ENCODE measurements at regions not wholly inside any gene's neighbourhood (a gene's known extent, or its start where the extent isn't known, plus 50 kb on each side); places are given as distances from the start of the nearest gene placed in this dataset.

DNA sequence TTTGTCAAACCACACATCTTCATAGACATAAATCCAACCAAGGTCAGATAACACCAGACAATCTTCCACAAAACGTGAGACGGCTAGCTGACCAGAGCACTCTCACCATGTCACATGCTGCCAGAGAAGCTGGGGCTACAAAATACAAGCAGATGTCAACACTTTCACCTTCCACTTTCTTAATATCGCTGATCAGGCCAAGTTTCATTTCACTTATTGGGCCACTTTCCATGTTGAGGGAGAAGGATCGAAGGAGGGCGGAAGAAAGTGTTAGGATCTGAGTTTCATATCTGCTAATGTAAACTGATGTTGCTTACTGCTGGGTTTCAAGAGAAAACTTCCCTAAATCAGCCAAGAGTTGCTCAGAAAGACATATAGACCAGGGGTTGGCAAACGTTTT lies 177.0 kb upstream of the PRDM1 start:
- no peak for DNase-seq (ENCODE audit: low read depth in 1 of 2, low spot score in 1 of 2)

DNA sequence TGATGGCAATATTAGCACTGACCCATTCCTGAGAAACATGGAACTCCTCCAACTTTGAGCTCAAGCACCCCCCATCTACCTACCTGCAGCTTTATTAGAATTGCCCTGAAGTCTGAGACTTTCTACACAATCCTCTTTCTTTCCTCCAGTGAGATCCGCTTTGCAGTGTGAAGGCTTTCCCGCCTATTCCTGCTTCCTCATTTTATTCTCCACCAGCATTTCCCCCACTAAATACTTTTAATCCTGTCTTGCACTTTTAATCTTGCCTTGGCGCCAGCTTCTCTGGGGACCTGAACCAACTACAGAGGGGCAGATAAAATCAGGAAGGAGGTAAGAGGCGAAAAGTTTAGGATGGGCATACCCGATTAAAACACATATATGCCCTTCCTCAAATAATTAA lies 178.1 kb upstream of the PRDM1 start:
- DNase-seq (ENCODE audit: low read depth in 1 of 2, low spot score in 1 of 2), result no peak

DNA sequence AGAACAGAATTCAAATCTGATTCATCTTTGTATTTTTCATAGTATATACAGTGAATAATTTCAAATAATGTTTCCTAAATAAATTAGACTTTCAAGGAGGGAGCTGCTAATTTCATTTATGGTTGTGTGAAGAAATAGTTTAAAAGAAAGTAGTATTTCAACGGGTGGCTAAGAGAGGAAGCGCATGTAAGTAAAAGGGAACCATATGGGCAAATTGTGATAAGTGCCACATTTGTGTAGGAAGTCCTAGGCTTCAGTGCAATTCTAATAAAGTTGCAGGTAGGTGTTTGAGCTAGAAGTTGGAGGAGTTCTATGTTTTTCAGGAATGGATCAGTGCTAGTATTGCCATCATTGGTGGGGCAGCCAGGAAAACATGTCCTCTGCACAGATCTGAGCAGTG lies 178.8 kb upstream of the PRDM1 start:
- DNase-seq (ENCODE audit: low read depth in 1 of 2, low spot score in 1 of 2), result no peak

DNA sequence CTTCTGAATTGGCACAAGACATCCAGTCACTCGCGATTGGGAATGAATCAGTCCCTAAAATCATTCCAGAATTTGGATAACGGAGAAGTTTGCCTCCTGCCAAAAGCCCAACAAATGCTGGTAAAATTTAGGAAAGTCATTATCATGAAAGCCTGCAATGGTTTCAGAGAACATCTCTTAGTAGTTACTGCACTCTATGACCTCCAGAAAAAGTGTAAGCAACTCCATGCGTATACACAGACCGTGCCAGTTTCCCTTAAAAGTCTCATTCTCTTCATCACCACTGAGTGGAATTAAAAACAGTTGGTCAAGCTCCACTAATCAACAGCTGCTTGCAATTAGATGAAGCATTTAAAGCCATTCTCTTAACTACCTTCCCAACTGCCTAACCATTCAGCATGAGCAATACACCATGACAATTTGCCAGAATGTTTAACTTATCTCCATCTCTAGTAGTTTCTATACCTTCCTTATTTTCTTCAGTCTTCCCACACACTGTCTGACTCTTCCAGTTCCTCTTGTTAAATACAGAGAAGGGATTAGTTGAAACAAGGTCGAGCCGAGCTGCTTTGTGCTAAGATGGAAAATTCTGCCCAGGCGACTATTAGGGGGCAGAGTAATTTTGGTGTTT lies 183.6 kb upstream of the PRDM1 start:
- DNase-seq (ENCODE audit: low read depth in 1 of 2, low spot score in 1 of 2), result no peak

DNA sequence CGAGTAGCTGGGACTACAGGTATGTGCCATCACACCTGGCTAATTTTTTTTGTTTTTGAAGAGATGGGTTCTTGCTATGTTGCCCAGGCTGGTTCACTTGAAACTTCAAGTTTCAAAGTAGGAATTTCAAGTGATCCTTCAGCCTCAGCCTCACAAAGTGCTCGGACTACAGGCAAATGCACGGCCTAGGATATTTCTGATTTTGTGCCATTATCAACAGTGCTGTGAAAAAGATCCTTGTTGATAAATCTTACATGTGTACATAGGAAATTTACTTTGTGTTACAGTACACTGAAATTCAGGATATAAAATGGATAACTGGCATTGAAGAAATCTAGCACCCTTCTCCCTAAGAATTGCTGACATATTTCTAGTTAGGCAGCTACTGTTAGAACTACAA lies 184.6 kb upstream of the PRDM1 start:
- DNase-seq (ENCODE audit: low read depth in 1 of 2, low spot score in 1 of 2), result no peak

DNA sequence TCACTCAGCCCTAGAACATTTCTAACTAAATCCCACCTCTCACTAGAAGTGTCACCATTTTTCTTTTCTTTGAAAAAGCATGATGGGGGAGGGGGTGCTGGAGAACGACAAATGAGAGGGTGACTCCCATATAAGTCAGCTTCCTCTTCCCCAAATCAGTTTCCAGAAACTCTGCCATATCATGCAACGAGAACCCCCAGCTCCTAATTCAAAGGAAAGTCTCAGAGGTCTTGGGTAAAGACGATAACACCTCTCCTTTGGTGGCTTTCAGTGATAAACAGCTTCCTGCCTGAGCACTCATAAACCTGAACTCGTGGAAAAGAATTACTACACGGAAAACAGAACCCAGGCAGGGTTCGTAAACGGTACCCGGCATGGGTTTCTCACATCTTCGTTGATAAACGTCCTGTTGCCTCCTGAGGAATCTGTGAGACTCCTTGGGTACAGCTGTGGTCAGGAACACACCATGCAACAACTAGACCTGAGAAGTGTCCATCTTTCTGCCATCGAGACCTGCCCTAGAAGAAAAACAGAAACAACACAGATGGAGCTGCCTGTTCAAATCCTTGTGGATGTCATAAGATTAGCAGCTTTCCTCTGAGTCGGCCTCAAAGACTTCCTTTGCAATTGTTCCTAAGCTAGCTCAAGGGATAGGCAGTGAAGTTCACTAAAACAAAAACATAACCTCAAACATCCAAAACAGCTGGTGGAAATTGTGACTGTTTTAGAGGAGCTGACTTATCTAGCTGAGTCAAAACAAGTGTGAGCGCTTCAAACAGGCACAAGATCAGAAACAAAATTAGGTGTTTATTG lies 185.8 kb upstream of the PRDM1 start:
- DNase-seq (ENCODE audit: low read depth in 1 of 2, low spot score in 1 of 2), result peak in 1 of 2 donors; percentile 66

DNA sequence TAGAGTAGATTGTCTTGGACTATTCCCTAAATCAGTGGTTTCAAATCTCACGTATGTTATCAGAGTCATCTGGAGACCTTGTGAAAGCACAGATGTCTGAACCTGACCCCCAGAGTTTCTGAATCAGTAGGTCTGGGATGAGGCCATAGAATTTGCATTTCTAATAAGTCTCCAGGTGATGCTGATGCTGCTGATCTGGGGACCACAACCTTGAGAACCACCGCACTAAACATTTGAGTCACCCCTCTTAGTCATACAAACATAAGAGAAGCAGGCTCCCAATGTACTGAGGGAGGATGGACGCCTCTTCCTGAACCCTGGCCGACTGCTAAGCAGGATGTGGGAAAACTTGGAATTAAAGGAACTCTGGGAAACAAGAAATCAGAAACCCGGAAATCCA lies 187.8 kb upstream of the PRDM1 start:
- no peak for DNase-seq (ENCODE audit: low read depth in 1 of 2, low spot score in 1 of 2)

DNA sequence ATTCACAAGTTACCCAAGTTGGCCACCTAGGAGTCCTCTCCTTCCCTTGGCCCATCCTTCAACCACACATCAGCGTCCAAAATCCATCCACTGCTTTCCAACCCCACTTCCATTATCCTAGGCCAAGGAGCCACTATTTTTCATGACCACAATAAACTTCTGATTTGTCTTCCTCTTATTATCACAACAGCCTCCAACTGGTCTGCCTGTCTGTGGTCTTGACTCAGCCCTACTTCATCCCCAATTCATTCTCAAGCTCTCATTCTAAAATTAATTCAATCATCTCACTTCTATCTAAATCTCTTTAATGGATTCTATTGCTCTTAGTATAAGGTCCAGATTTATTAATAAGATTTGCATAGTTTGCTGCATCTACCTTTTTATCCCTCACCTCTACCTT lies 189.0 kb upstream of the PRDM1 start:
- no peak for DNase-seq (ENCODE audit: low read depth in 1 of 2, low spot score in 1 of 2)

DNA sequence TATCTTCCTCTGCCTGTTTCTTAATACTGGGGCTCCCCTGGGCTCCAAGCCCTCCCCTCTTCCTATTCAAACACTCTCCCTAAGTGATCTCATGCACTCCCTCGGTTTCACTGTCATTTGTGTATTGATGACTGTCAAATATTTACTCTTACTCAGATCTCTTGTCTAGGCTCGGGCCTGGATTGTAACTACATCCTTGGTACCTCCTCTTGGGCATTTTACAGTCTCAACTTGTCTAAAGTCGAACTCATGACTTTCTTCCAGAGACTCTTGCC lies 189.4 kb upstream of the PRDM1 start:
- no peak for DNase-seq (ENCODE audit: low read depth in 1 of 2, low spot score in 1 of 2)

DNA sequence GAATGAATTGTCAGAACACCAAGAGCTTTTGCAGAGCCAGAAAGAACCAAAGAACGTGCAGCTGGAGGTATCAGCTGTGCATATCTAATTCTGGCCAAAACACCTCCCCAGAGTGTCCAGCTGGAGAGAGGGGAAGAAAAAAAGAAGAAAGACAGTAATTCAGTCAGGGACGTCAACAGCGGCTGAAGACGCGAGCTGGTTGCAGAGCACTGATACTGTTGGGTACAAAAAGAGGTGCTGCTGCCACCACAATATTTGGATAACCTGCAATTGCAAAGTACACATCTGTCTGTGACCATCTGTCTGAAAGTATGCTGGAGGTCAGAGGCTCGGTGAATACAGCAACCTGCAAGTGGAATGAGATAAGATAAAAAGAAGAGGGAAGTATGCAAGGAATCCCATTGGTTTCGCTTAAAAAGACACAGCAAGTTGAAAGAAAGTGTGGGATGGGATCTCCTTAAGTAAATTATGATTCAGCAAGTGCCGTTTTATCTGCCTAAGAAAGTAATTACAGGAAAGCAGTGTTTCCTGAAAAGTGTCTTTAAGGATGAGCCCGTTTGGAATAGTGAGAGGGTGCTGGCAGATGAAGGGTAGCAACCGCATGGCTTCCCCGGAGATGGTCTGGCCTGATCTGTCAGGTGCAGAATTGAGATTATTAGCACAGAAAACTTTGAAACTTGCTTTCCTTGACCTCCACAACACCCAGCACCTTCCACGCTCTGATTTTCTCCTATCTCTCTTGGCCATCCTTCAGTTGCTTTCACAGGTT lies 189.9 kb upstream of the PRDM1 start:
- no peak for DNase-seq (ENCODE audit: low read depth in 1 of 2, low spot score in 1 of 2)

DNA sequence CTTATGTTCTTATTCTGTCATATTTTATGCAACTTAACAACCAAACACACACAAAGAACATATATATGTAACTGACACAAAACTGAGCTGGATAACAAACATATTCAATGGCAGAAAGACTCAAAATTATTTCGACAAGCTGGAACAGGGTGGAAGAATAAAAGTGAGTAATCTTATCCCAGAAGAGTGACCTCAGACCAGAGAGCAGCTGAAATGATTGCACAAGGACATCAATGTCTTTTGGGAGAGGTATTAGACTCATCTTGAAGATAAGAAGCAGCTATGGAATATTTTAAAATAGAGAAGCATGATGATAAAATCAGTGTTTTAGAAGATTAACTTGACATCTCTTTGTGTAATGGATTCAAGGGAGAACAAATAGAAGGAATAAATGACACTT lies 191.6 kb upstream of the PRDM1 start:
- no peak for DNase-seq (ENCODE audit: low read depth in 1 of 2, low spot score in 1 of 2)

DNA sequence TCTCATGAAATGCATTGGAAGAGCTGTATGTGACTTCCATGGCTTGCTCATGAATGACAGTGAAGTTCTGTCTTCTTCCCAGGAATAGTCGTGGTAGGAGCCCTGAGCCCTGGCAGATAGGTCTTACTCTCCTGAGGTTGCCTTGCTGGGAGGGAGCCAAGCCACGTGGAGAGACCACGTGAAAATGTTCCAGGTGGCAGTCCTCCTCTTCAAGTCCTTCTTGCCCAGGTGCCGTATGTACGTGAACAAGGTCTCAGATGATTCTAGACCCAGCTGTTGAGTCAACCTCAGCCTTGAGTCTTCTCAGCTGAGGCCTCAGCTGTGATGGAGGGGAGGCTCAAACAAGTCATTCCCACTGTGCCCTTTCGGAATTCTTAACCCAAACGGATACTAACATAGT lies 192.4 kb upstream of the PRDM1 start:
- DNase-seq (ENCODE audit: low read depth in 1 of 2, low spot score in 1 of 2), result no peak

DNA sequence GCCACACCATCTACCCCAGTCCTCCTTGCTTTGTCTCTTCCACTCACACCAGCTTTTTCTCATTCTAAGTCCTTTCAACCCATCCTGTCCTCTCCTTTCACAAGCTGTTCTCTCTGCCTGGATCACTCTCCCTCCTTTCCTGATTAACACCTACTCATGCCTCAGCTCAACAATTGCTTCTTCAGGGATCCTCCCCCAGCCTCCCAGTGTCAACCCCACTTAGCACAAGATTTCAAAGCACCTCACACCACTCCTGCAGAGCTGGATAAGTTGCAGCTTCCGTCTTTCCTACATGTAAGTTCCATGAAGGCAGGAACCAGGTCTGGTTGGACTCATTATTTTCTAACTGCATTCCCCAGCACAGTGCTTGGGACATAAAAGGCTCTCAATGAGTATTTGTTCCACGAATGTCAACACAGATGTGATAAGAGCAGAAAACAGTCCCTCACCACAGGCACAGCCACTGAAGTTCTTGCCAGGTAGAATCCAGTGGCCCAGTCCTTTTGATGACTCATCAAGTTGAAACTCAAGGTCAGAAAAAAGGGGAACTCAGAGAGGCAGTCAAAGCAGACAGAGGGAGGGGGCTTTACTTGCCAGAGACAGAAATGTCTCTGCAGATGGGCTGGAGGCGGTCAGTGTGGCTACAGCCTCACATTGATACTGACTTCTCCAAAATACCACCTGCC lies 193.4 kb upstream of the PRDM1 start:
- no peak for DNase-seq (ENCODE audit: low read depth in 1 of 2, low spot score in 1 of 2)

DNA sequence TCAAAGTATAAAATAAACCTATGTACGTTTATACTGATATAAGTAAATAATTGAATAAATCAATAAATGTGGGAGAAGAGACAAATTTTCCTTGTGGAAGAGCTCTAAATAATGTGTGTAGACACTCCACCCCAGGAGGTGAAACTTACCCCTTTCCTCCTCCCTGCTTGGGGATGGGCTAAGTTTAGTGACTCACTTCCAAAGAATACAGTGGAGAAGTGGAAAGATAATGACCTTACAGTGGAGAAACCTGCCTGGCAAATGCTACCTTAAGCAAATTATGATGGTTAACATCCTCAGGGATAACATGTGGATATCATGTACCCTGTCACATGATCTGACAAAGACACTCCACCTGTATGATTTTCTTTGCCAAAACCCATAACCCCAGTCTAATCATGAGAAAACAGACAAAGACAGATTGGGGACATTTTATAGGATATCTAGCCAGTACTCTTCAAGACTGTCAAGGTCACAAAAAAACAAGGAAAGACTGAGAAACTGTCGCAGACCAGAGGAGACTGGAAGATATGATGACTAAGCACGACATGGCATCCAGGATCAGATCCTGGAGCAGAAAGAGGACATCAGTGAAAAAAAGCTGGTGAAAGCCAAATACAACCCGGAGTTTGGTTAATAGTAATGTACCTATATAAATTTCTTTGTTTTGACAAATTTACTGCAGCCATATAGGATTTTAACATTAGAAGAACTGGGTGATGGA lies 195.5 kb upstream of the PRDM1 start:
- DNase-seq (ENCODE audit: low read depth in 1 of 2, low spot score in 1 of 2), result no peak

DNA sequence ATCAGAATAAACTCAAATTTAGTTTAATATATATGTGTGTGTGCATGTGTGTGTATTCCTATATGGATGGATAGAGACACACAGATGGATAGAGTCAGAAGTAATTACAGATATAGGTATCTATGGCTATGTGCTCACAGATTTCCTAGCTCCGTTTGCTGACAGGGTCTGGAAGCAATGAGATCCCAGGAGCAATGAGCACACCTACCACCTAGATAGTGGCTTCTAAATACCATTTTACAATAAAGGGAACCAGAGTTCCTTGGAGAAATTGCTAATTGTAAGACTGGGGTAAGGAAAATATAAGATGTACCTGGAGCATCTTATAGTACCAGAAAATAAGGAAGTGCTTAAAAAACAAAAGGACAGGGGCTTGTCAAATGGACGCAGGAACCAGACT lies 196.2 kb upstream of the PRDM1 start:
- no peak for DNase-seq (ENCODE audit: low read depth in 1 of 2, low spot score in 1 of 2)

DNA sequence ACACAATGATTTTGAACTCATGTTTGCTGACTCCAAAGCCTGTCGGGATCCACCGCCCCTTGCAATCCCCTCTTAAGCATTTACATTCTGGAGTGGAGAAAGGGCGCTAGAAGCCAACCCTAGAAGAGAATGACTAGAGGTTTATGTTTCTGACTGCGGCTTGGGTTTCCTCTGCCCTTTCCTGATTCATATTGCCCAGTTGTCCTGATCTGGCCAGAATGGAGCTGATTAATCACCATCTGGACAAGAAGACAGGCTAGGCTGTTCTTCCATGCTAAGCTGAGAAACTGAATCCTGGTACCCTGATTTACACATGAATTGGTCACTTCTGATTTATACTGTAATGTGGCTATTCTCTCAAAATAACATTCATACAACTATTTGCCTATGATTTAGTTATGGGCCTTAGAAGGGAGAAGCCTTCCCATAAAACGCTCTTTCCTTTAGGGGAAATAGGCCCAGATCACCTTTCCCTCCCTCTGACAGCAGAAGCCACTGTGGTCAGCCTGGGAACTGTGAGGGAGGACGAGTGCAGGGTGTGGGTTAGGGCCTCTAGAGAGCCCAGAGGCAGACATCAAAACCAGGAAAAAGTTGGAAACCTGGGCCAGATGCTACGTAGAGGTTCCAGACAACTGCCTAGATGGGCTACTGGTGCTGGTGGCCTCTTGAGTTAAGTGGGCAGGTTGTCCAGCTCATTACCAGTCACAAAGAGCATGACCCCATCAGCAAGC lies 199.2 kb upstream of the PRDM1 start:
- no peak for DNase-seq (ENCODE audit: low read depth in 1 of 2, low spot score in 1 of 2)

DNA sequence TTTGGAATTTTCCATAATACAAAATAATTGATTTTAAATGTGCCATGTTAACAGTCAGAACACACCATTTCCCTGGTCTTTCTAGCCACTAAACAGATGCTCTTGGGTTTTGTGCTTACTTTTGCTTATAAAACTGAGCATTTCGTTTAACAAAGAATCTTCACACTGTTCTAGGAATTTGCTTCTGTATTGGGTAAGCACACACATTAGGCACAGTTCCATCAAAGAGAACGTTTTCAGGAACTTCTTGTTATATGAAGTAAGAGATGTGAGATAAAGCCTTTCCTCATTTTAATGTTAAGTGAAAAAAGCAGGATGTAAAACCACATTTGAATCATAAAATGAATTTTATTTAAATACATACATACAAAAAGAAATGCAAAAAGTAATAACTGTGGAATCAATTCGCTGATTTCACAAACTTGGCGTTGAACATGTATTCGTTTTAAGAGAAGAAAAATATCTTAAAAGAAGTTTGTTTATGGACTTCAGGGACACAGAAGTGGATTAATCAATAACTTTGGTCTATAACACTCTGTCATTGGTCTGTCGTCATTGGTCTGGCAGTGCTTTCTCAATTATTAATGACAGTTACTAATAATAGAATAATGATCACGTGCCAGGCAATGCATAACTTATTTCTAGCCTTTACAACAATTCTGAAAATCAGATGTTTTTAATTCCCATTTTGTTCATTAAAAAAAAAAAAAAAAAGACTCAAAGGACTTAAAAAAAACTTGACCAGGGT lies 199.9 kb upstream of the PRDM1 start:
- DNase-seq (ENCODE audit: low read depth in 1 of 2, low spot score in 1 of 2), result no peak

DNA sequence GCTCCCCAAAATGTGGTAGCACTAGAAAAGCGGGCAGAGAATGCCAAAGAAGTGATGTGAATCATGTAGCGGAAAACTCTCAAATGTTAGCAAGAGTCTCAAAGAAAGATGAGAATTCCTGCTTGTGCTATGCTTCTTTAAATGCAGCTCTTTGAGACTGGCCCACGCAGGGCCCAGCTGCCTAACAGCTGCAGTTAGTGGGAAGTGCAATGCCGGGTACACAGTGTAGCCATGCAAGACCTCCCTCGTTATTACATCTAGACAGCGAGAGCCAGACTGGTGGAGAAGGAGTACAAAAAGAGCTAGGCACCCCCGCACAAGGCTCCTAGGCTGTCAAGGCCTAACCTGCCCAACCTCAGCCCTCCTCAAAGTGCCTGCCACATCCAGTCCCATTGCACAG lies 201.7 kb upstream of the PRDM1 start:
- DNase-seq (ENCODE audit: low read depth in 1 of 2, low spot score in 1 of 2), result no peak

DNA sequence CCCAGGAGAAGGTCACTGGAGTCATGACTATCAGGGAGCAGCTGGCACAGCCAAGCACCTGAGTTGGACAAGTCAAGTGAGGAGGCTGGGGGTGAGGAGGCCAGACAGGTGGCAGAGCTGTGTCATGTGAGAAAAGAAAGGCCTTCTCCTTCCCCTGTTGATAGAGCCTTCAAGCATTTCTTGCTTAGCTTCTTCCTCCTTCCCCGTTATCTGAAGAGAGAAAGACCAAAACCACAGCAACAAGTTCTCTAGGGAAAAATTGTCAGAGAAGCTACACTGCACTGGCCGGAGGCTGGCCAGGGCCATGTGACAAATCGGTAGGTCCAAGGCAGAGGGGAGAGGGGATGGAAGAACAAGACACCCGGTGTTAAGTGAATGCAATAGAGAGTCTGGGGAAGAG lies 202.1 kb upstream of the PRDM1 start:
- no peak for DNase-seq (ENCODE audit: low read depth in 1 of 2, low spot score in 1 of 2)

DNA sequence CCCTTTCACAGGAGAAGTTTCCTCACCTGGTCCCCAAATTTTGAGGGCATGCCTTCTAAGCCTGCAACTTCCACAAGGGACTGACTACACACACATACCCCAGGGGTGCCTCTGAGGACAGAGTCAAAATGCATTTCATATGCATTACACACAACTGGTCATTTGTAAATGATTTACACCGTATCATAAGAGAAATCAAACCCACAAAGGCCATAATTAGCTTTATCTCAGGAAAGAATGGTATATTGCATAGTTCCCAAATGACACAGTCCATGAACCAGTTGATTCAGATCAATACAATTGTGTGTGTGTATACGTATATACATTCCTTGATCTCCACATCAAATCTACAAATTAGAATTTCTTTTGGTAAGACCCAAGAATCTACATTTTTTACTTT lies 203.3 kb upstream of the PRDM1 start:
- no peak for DNase-seq (ENCODE audit: low read depth in 1 of 2, low spot score in 1 of 2)
